Endometrial microvascular endothelial cells (primary cell): ENCODE measurements at regions not wholly inside any gene's neighbourhood (a gene's known extent, or its start where the extent isn't known, plus 50 kb on each side); places are given as distances from the start of the nearest gene placed in this dataset.
"Not testable (repeated sequence)": the region's sequence is repeated elsewhere in the genome, so short reads cannot be mapped to it uniquely, and the experiment has no call there.

Experiments used
- in situ Hi-C: cut with HindIII; loops from 2 replicates; pipeline ENCODE4 v1.10.0; 2017; ENCODE audit warnings: low sequenced_read_pairs, low pct_unique_long_range_greater_than_20kb; ENCODE audit errors: inconsistent ontology term

GRCh38 chr2:150817422-150817821 is 330.0 kb upstream of the RND3 start:
- in situ Hi-C loops = no loop called here

GRCh38 chr2:150812664-150813367 is 325.3 kb upstream of the RND3 start:
- in situ Hi-C loops = no loop called here

GRCh38 chr2:150812066-150812465 is 324.6 kb upstream of the RND3 start:
- in situ Hi-C loops = no loop called here

GRCh38 chr2:150811259-150811855 is 323.9 kb upstream of the RND3 start:
- in situ Hi-C loops = no loop called here

GRCh38 chr2:150809103-150809502 is 321.6 kb upstream of the RND3 start:
- in situ Hi-C loops = no loop called here

- in situ Hi-C loops = no loop called here
Measured at GRCh38 chr2:150806336-150806735, 318.9 kb upstream of the RND3 start.

- in situ Hi-C loops = no loop called here
Measured at GRCh38 chr2:150803689-150804398, 316.4 kb upstream of the RND3 start.

GRCh38 chr2:150802635-150803034 is 315.2 kb upstream of the RND3 start:
- in situ Hi-C loops = no loop called here

- in situ Hi-C loops = not testable (repeated sequence)
Measured at GRCh38 chr2:150796236-150796635, 308.8 kb upstream of the RND3 start.

GRCh38 chr2:150792780-150793300 is 305.4 kb upstream of the RND3 start:
- in situ Hi-C loops = no loop called here

GRCh38 chr2:150791567-150791966 is 304.1 kb upstream of the RND3 start:
- in situ Hi-C loops = no loop called here

GRCh38 chr2:150789376-150789905 is 302.0 kb upstream of the RND3 start:
- in situ Hi-C loops = no loop called here

- in situ Hi-C loops = no loop called here
Measured at GRCh38 chr2:150788426-150789140, 301.1 kb upstream of the RND3 start.

- in situ Hi-C loops = no loop called here
Measured at GRCh38 chr2:150787353-150788093, 300.1 kb upstream of the RND3 start.

GRCh38 chr2:150784389-150784788 is 296.9 kb upstream of the RND3 start:
- in situ Hi-C loops = no loop called here

- in situ Hi-C loops = no loop called here
Measured at GRCh38 chr2:150783896-150784295, 296.4 kb upstream of the RND3 start.

GRCh38 chr2:150783015-150783414 is 295.5 kb upstream of the RND3 start:
- in situ Hi-C loops = no loop called here

GRCh38 chr2:150782613-150783012 is 295.1 kb upstream of the RND3 start:
- in situ Hi-C loops = no loop called here
